Dedifferentiated amniotic fluid mesenchymal stem cell (primary cell): ENCODE measurements at regions not wholly inside any gene's neighbourhood (a gene's known extent, or its start where the extent isn't known, plus 50 kb on each side); places are given as distances from the start of the nearest gene placed in this dataset.
"Not testable (repeated sequence)": the region's sequence is repeated elsewhere in the genome, so short reads cannot be mapped to it uniquely, and the experiment has no call there.

Source experiments
- DNase-seq: peaks from one replicate; pipeline ENCODE4 v3.0.0-alpha.2; 2016; ENCODE audit errors: extremely low spot score

- DNase-seq: no peak
These were observed 104.9 kb downstream of the CDC7 start for GRCh38 chr1:91605566-91605965.

GRCh38 chr1:91606546-91607078, 106.0 kb downstream of the CDC7 start:
- no peak for DNase-seq

- not testable (repeated sequence) for DNase-seq
These were observed 107.0 kb downstream of the CDC7 start for GRCh38 chr1:91607686-91608085.

GRCh38 chr1:91608876-91609275, 108.2 kb downstream of the CDC7 start:
- DNase-seq: no peak

- peak; percentile 49 for DNase-seq
These were observed 108.9 kb downstream of the CDC7 start for GRCh38 chr1:91609551-91609950.

- DNase-seq: no peak
These were observed 109.5 kb downstream of the CDC7 start for GRCh38 chr1:91610102-91610501.

GRCh38 chr1:91610789-91611188, 110.1 kb downstream of the CDC7 start:
- no peak for DNase-seq

- no peak for DNase-seq
These were observed 110.8 kb downstream of the CDC7 start for GRCh38 chr1:91611483-91611917.

- peak; percentile 43 for DNase-seq
These were observed 112.9 kb downstream of the CDC7 start for GRCh38 chr1:91613595-91613994.

GRCh38 chr1:91616712-91617111, 116.1 kb downstream of the CDC7 start:
- no peak for DNase-seq

- no peak for DNase-seq
These were observed 116.7 kb downstream of the CDC7 start for GRCh38 chr1:91617285-91617765.

- DNase-seq: no peak
These were observed 119.2 kb downstream of the CDC7 start for GRCh38 chr1:91619881-91620280.

GRCh38 chr1:91621360-91621759, 120.7 kb downstream of the CDC7 start:
- DNase-seq: no peak

GRCh38 chr1:91621907-91622306, 121.3 kb downstream of the CDC7 start:
- DNase-seq: no peak

GRCh38 chr1:91622616-91623015, 122.0 kb downstream of the CDC7 start:
- no peak for DNase-seq

GRCh38 chr1:91623020-91623419, 122.4 kb downstream of the CDC7 start:
- DNase-seq: no peak

GRCh38 chr1:91624331-91624730, 123.7 kb downstream of the CDC7 start:
- no peak for DNase-seq
